HepG2 (cell line): ENCODE measurements at regions not wholly inside any gene's neighbourhood (a gene's known extent, or its start where the extent isn't known, plus 50 kb on each side); places are given as distances from the start of the nearest gene placed in this dataset.

Source experiments
- HNRNPH1 ChIP-seq: fragments of 200-400 bp; formaldehyde crosslinking; optimal IDR thresholded peaks from 2 replicates; pipeline ENCODE3; 2017; ENCODE audit warnings: mild to moderate bottlenecking, low read depth, low read length
- HOXD1 ChIP-seq: sonication (generic); formaldehyde crosslinking; IDR thresholded peaks from 2 replicates; pipeline ENCODE4 v1.5.0; 2020; ENCODE audit warnings: missing genetic modification reagents
- SRF ChIP-seq: IDR thresholded peaks from 2 replicates; pipeline ENCODE4 v1.6.1; 2011; ENCODE audit warnings: mild to moderate bottlenecking, low read depth, low read length, moderate library complexity

DNA sequence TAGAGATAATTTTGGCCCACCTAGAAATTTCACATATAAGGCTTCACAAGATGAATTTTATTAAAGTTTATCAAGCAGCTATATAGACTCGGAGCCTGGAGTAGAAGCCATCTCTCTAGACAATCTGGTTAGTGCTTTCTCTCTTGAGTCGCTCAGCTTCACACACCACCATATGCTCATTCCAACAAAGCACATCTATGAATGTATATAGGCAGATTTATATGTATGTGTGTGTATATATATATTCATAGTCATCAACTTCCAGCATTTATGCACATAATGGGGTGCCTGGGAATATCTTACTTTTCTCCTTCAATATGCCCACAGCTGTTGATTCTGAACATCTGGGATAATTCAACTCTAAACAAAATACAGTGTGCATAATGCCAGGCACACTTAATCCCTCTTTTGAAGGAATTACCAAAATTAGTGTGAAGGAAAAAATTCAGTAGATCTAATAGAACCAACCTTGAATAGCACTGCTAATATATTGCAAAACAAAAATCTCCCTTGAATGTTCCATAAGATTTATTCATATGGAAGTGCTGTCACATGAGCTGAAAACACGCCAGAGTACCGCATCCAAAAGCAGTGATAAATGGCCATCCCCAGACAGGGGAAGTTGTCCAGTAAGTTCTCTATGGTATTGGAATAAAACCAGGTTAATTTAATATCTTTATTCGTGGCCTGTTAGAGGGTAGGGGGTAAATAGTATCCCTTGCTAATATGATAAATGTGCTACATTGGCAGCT lies 56.0 kb upstream of the MOCS2 start:
- TF ChIP-seq HOXD1 (CRISPR knock-in tag) (no peak), HNRNPH1 (no peak), SRF (no peak)
